H9 (cell line): ENCODE measurements at regions not wholly inside any gene's neighbourhood (a gene's known extent, or its start where the extent isn't known, plus 50 kb on each side); places are given as distances from the start of the nearest gene placed in this dataset.

Experiments
- DNase-seq: peaks from one replicate; pipeline ENCODE4 v3.0.0-alpha.2; 2017
- H2AFZ ChIP-seq: one replicate; pipeline ENCODE4 v1.6.1; 2013; ENCODE audit warnings: mild to moderate bottlenecking, low read length, control low read depth, moderate library complexity
- H2AK5ac ChIP-seq: 2 replicates; pipeline ENCODE4 v1.6.1; 2013; ENCODE audit warnings: low read length, control low read depth, mixed read lengths; ENCODE audit not compliant: insufficient read length
- H2BK120ac ChIP-seq: one replicate; pipeline ENCODE4 v1.6.1; 2013; ENCODE audit warnings: low read depth, mild to moderate bottlenecking, low read length, control low read depth, inconsistent platforms; ENCODE audit not compliant: poor library complexity, severe bottlenecking
- H2BK12ac ChIP-seq: 2 replicates; pipeline ENCODE4 v1.6.1; 2013; ENCODE audit warnings: low read length, control low read depth, mixed read lengths, low read depth; ENCODE audit not compliant: insufficient read length
- H2BK15ac ChIP-seq: 2 replicates; pipeline ENCODE4 v1.6.1; 2013; ENCODE audit warnings: low read depth, low read length, control low read depth
- H2BK20ac ChIP-seq: one replicate; pipeline ENCODE4 v1.6.1; 2013; ENCODE audit warnings: low read depth, mild to moderate bottlenecking, low read length, control low read depth, inconsistent platforms; ENCODE audit not compliant: poor library complexity, severe bottlenecking
- H2BK5ac ChIP-seq: 2 replicates; pipeline ENCODE4 v1.6.1; 2013; ENCODE audit warnings: low read length, control low read depth, mixed read lengths; ENCODE audit not compliant: insufficient read length
- H3K14ac ChIP-seq: 2 replicates; pipeline ENCODE4 v1.6.1; 2013; ENCODE audit warnings: low read length, control low read depth; ENCODE audit not compliant: insufficient read depth
- H3K18ac ChIP-seq: 2 replicates; pipeline ENCODE4 v1.6.1; 2013; ENCODE audit warnings: low read depth, mild to moderate bottlenecking, mixed read lengths, low read length, control low read depth; ENCODE audit not compliant: insufficient read length
- H3K23ac ChIP-seq: 2 replicates; pipeline ENCODE4 v1.6.1; 2013; ENCODE audit warnings: low read length, control low read depth, mixed read lengths, low read depth; ENCODE audit not compliant: insufficient read length
- H3K23me2 ChIP-seq: 2 replicates; pipeline ENCODE4 v1.6.1; 2013; ENCODE audit warnings: low read depth, mild to moderate bottlenecking, mixed read lengths, low read length, control low read depth; ENCODE audit not compliant: insufficient read length, poor library complexity, severe bottlenecking
- H3K27ac ChIP-seq: 2 replicates; pipeline ENCODE4 v1.5.1; 2013; ENCODE audit warnings: low read length, control low read depth, mixed read lengths, low read depth; ENCODE audit not compliant: insufficient read length
- H3K27me3 ChIP-seq: 2 replicates; pipeline ENCODE4 v1.6.1; 2013; ENCODE audit warnings: low read length, control low read depth, inconsistent platforms; ENCODE audit not compliant: insufficient read depth
- H3K4ac ChIP-seq: 2 replicates; pipeline ENCODE4 v1.6.1; 2013; ENCODE audit warnings: low read depth, mild to moderate bottlenecking, control low read depth, inconsistent platforms, low read length, moderate library complexity
- H3K4me1 ChIP-seq: 2 replicates; pipeline ENCODE4 v1.6.1; 2013; ENCODE audit warnings: low read length, control low read depth, inconsistent platforms; ENCODE audit not compliant: insufficient read depth
- H3K4me2 ChIP-seq: 2 replicates; pipeline ENCODE4 v1.6.1; 2013; ENCODE audit warnings: low read length, control low read depth, mixed read lengths; ENCODE audit not compliant: insufficient read length, insufficient read depth
- H3K56ac ChIP-seq: 2 replicates; pipeline ENCODE4 v1.6.1; 2013; ENCODE audit warnings: low read depth, mild to moderate bottlenecking, mixed read lengths, low read length, control low read depth; ENCODE audit not compliant: insufficient read length
- H3K79me1 ChIP-seq: 2 replicates; pipeline ENCODE4 v1.6.1; 2013; ENCODE audit warnings: low read depth, mild to moderate bottlenecking, moderate library complexity, low read length, control low read depth, inconsistent platforms; ENCODE audit not compliant: insufficient read depth, poor library complexity, severe bottlenecking
- H3K79me2 ChIP-seq: 2 replicates; pipeline ENCODE4 v1.6.1; 2013; ENCODE audit warnings: low read length, control low read depth, inconsistent platforms; ENCODE audit not compliant: insufficient read depth
- H3K9ac ChIP-seq: 2 replicates; pipeline ENCODE4 v1.6.1; 2013; ENCODE audit warnings: low read length, control low read depth, mixed read lengths; ENCODE audit not compliant: insufficient read length; ENCODE audit errors: extremely low read depth
- H3K9me3 ChIP-seq: one replicate; pipeline ENCODE4 v1.6.1; 2013; ENCODE audit warnings: low read depth, low read length, inconsistent platforms; ENCODE audit not compliant: control insufficient read depth
- H3T11ph ChIP-seq: one replicate; pipeline ENCODE4 v1.6.1; 2013; ENCODE audit warnings: mild to moderate bottlenecking, low read length, control low read depth, inconsistent platforms
- H4K20me1 ChIP-seq: one replicate; pipeline ENCODE4 v1.6.1; 2013; ENCODE audit not compliant: control insufficient read depth, insufficient read length, insufficient read depth
- H4K5ac ChIP-seq: 2 replicates; pipeline ENCODE4 v1.6.1; 2013; ENCODE audit warnings: low read depth, mild to moderate bottlenecking, mixed read lengths, low read length, control low read depth; ENCODE audit not compliant: insufficient read length
- H4K8ac ChIP-seq: replicated peaks from 2 replicates; pipeline ENCODE4 v1.6.1; 2013; ENCODE audit warnings: low read length, control low read depth, mixed read lengths, low read depth; ENCODE audit not compliant: insufficient read length
- H4K91ac ChIP-seq: 2 replicates; pipeline ENCODE4 v1.6.1; 2013; ENCODE audit warnings: low read depth, mild to moderate bottlenecking, moderate library complexity, mixed read lengths, low read length, control low read depth; ENCODE audit not compliant: insufficient read length
- H3K27ac Mint-ChIP-seq, 3 experiments: 2 replicates in 2 of 3; 3 replicates in 1 of 3; pipeline ENCODE4 v1.8.0; 2020 to 2021; ENCODE audit warnings: mixed read lengths in 3 of 3, mild to moderate bottlenecking in 1 of 3, moderate library complexity in 1 of 3
- H3K27me3 Mint-ChIP-seq: 2 replicates; pipeline ENCODE4 v1.8.0; 2021; ENCODE audit warnings: low read depth, mild to moderate bottlenecking, moderate library complexity, mixed read lengths
- H3K36me3 Mint-ChIP-seq, 3 experiments: 2 replicates in 2 of 3; 3 replicates in 1 of 3; pipeline ENCODE4 v1.8.0; 2020 to 2021; ENCODE audit warnings: low read depth in 3 of 3, mixed read lengths in 3 of 3; ENCODE audit not compliant: insufficient read depth in 1 of 3
- H3K4me1 Mint-ChIP-seq, 2 experiments: 2 replicates each; pipeline ENCODE4 v1.8.0; 2020; ENCODE audit warnings: mixed read lengths in 2 of 2
- H3K4me3 Mint-ChIP-seq, 2 experiments: 2 replicates in 1 of 2; 3 replicates in 1 of 2; pipeline ENCODE4 v1.8.0; 2020 to 2021; ENCODE audit warnings: mild to moderate bottlenecking in 2 of 2, mixed read lengths in 2 of 2, moderate library complexity in 1 of 2
- H3K9me3 Mint-ChIP-seq, 2 experiments: 2 replicates in 1 of 2; 3 replicates in 1 of 2; pipeline ENCODE4 v1.8.0; 2020; ENCODE audit warnings: mild to moderate bottlenecking in 2 of 2, mixed read lengths in 2 of 2, moderate library complexity in 1 of 2
- WGBS: extraction: QIAGEN DNeasy Blood & Tissue Kit; methylation state at CpG from one replicate; pipeline ENCODE4 v1.1.7; 2013; ENCODE audit warnings: missing lambda C conversion rate, low lambda C conversion rate, mixed read lengths; ENCODE audit not compliant: insufficient read length; ENCODE audit errors: extremely low coverage; 5-methylcytosine and 5-hydroxymethylcytosine counted together
- TF ChIP-seq, protein P1 (sequence below): fragments of 200-600 bp; sonication (generic); conservative IDR thresholded peaks from 3 replicates; pipeline ENCODE4 v1.8.0; 2021; ENCODE audit warnings: antibody characterized with exemption, mild to moderate bottlenecking

DNA sequence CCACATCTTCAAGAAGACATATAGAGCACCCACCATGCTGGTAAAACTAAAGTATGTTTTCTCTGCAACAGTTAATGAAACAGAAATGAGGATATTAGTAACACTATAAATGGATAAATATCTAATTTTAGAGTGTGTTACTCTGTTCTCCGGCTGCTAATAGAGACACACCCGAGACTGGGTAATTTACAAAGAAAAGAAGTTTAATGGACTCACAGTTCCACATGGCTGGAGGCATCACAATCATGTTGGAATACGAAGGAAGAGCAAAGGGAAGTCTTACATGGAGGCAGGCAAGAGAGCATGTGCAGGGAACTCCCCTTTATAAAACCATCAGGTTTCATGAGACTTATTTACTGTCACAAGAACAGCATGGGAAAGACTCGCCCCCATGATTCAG lies 287.2 kb downstream of the SRGAP2C start:
- no peak overlapping the region for H4K8ac ChIP-seq
- no peak overlapping the region for H2BK15ac ChIP-seq
- peaks cover 17 to 29% (median 24%) of the 10 kb centered on the region in 3 experiments for H3K36me3 Mint-ChIP-seq
- H3K56ac ChIP-seq: no peak overlapping the region
- H2BK12ac ChIP-seq: no peak overlapping the region
- no peak overlapping the region for H2BK5ac ChIP-seq
- H3K27me3 Mint-ChIP-seq: 0 out of 2 replicates have a peak, but pooled peaks cover 2% of the 10 kb centered on the region
- no peak overlapping the region for H2BK20ac ChIP-seq
- no peak overlapping the region for H3K4me2 ChIP-seq
- H2BK120ac ChIP-seq: no peak overlapping the region
- TF ChIP-seq, protein P1, sequence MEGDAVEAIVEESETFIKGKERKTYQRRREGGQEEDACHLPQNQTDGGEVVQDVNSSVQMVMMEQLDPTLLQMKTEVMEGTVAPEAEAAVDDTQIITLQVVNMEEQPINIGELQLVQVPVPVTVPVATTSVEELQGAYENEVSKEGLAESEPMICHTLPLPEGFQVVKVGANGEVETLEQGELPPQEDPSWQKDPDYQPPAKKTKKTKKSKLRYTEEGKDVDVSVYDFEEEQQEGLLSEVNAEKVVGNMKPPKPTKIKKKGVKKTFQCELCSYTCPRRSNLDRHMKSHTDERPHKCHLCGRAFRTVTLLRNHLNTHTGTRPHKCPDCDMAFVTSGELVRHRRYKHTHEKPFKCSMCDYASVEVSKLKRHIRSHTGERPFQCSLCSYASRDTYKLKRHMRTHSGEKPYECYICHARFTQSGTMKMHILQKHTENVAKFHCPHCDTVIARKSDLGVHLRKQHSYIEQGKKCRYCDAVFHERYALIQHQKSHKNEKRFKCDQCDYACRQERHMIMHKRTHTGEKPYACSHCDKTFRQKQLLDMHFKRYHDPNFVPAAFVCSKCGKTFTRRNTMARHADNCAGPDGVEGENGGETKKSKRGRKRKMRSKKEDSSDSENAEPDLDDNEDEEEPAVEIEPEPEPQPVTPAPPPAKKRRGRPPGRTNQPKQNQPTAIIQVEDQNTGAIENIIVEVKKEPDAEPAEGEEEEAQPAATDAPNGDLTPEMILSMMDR: no peak
- no peak overlapping the region for H4K5ac ChIP-seq
- H3K23me2 ChIP-seq: no peaks in the 10 kb centered on the region
- no peak overlapping the region for H3T11ph ChIP-seq
- no peaks in the 10 kb centered on the region for H3K27me3 ChIP-seq
- H3K9me3 Mint-ChIP-seq: peaks cover 32 to 37% of the 10 kb centered on the region in 2 experiments
- no peak overlapping the region for H3K4ac ChIP-seq
- no peaks in the 10 kb centered on the region for H3K79me1 ChIP-seq
- H3K4me1 ChIP-seq: no peaks in the 10 kb centered on the region
- H3K4me1 Mint-ChIP-seq: peaks cover 6 to 7% of the 10 kb centered on the region in 2 experiments
- H2AFZ ChIP-seq: no peak overlapping the region
- H3K18ac ChIP-seq: no peak overlapping the region
- H3K9me3 ChIP-seq: no peaks in the 10 kb centered on the region
- H3K23ac ChIP-seq: no peak overlapping the region
- no peaks in the 10 kb centered on the region for H4K20me1 ChIP-seq
- no peak overlapping the region for H4K91ac ChIP-seq
- H3K27ac ChIP-seq: no peak overlapping the region
- H3K4me3 Mint-ChIP-seq: no peak overlapping the region
- H3K14ac ChIP-seq: no peak overlapping the region
- H2AK5ac ChIP-seq: no peak overlapping the region
- no peak for DNase-seq
- WGBS: no CpG with 5 or more reads among the region's 4 CpGs
- H3K79me2 ChIP-seq: no peaks in the 10 kb centered on the region
- no peak overlapping the region for H3K27ac Mint-ChIP-seq
- no peak overlapping the region for H3K9ac ChIP-seq
